Prostate gland (tissue), 2 donors: ENCODE measurements at regions not wholly inside any gene's neighbourhood (a gene's known extent, or its start where the extent isn't known, plus 50 kb on each side); places are given as distances from the start of the nearest gene placed in this dataset.

Source experiments
- DNase-seq: peaks from one replicate; pipeline ENCODE4 v3.0.0-alpha.2; 2019; ENCODE audit warnings: low spot score
- H3K27ac ChIP-seq, 2 donors: fragments of 200-600 bp; sonication (generic); 2 replicates each; pipeline ENCODE4 v1.5.1; 2017 to 2019
- H3K27me3 ChIP-seq: fragments of 200-600 bp; sonication (generic); replicated peaks from 2 replicates; pipeline ENCODE4 v1.5.1; 2019; ENCODE audit not compliant: insufficient read depth
- H3K36me3 ChIP-seq, 2 donors: fragments of 200-600 bp; sonication (generic); 1 replicate in 1 of 2; 2 replicates in 1 of 2; pipeline versions ENCODE4 v1.5.1 to v1.8.1; 2017 to 2019
- H3K4me1 ChIP-seq: fragments of 200-600 bp; sonication (generic); replicated peaks from 2 replicates; pipeline ENCODE4 v1.5.1; 2019
- H3K4me3 ChIP-seq, 2 donors: fragments of 200-600 bp; sonication (generic); 2 replicates each; pipeline ENCODE4 v1.5.1; 2017 to 2019
- H3K9me3 ChIP-seq: fragments of 200-600 bp; sonication (generic); 2 replicates; pipeline ENCODE4 v1.5.1; 2017
- CTCF ChIP-seq, 4 experiments: fragments of 200-600 bp in 2 of 4; fragments of 450-650 bp in 2 of 4; sonication (generic) in 2 of 4; IDR thresholded peaks; 1 replicate in 3 of 4; 2 replicates in 1 of 4; pipeline ENCODE4 v1.5.1; 2016 to 2019; ENCODE audit warnings: antibody characterized with exemption in 4 of 4, mild to moderate bottlenecking in 2 of 4, moderate library complexity in 2 of 4
- POLR2A ChIP-seq: fragments of 450-650 bp; IDR thresholded peaks from one replicate; pipeline ENCODE4 v1.6.1; 2016; ENCODE audit warnings: antibody characterized with exemption, mild to moderate bottlenecking
- POLR2AphosphoS5 ChIP-seq: sonication (generic); formaldehyde crosslinking; IDR thresholded peaks from one replicate; pipeline ENCODE4 v1.6.1; 2017; ENCODE audit warnings: antibody characterized with exemption
- WGBS: methylation state at CpG from one replicate; pipeline ENCODE4 v1.1.5; 2018; 5-methylcytosine and 5-hydroxymethylcytosine counted together
- intact Hi-C: fragments of 100-400 bp; cut with DNase I; formaldehyde crosslinking; loops from one replicate; pipeline ENCODE4 v1.14.2; 2022

GRCh38 chr20:60928341-60928740 lies 323.7 kb upstream of the CDH4 start:
- 87% methylated on average over 1 of the region's 1 CpG for WGBS

GRCh38 chr20:60930023-60930790 lies 321.9 kb upstream of the CDH4 start:
- intact Hi-C loops: no loop called here
- no peak for DNase-seq
- H3K27ac ChIP-seq: no peak overlapping the region
- H3K4me1 ChIP-seq: no peaks in the 10 kb centered on the region
- H3K36me3 ChIP-seq: no peaks in the 10 kb centered on the region
- no peak overlapping the region for H3K4me3 ChIP-seq
- no peaks in the 10 kb centered on the region for H3K9me3 ChIP-seq
- peaks cover 7% of the 10 kb centered on the region for H3K27me3 ChIP-seq
- WGBS: 72% methylated on average over 15 of the region's 15 CpGs
- TF ChIP-seq POLR2AphosphoS5 (no peak), CTCF (IDR thresholded peaks at IDR 0.05) (no peak), POLR2A (no peak)

More at GRCh38 chr20:60928341-60928740, 323.7 kb upstream of the CDH4 start:
- Histone ChIP-seq H3K9me3 (no peaks in the 10 kb centered on the region), H3K4me3 (no peak overlapping the region), H3K4me1 (no peaks in the 10 kb centered on the region), H3K27me3 (peaks cover 7% of the 10 kb centered on the region), H3K36me3 (no peaks in the 10 kb centered on the region), H3K27ac (no peak overlapping the region)
- TF ChIP-seq POLR2A (no peak), CTCF (IDR thresholded peaks at IDR 0.05) (no peak), POLR2AphosphoS5 (no peak)
- intact Hi-C loops: no loop called here
- no peak for DNase-seq

- intact Hi-C loops: no loop called here
- no peak for DNase-seq
- H3K9me3 ChIP-seq: no peaks in the 10 kb centered on the region
- no peaks in the 10 kb centered on the region for H3K36me3 ChIP-seq
- no peak overlapping the region for H3K4me3 ChIP-seq
- TF ChIP-seq POLR2AphosphoS5: no peak
- no peak for TF ChIP-seq POLR2A
- no peak for TF ChIP-seq CTCF (IDR thresholded peaks at IDR 0.05)
- 23% methylated on average over 4 of the region's 4 CpGs for WGBS
- no peak overlapping the region for H3K27ac ChIP-seq
- H3K27me3 ChIP-seq: peaks cover 7% of the 10 kb centered on the region
- H3K4me1 ChIP-seq: no peaks in the 10 kb centered on the region
Observed at GRCh38 chr20:60931696-60932095, 320.4 kb upstream of the CDH4 start.

GRCh38 chr20:60934724-60935123 lies 317.3 kb upstream of the CDH4 start:
- 47% methylated on average over 3 of the region's 3 CpGs for WGBS
- Histone ChIP-seq H3K4me3 (no peak overlapping the region), H3K36me3 (no peaks in the 10 kb centered on the region), H3K4me1 (no peaks in the 10 kb centered on the region), H3K27ac (no peak overlapping the region), H3K27me3 (peaks cover 7% of the 10 kb centered on the region), H3K9me3 (no peaks in the 10 kb centered on the region)
- no peak for TF ChIP-seq CTCF (IDR thresholded peaks at IDR 0.05)
- no peak for TF ChIP-seq POLR2A
- no peak for TF ChIP-seq POLR2AphosphoS5
- DNase-seq: no peak
- intact Hi-C loops: no loop called here

GRCh38 chr20:60935971-60936370 lies 316.1 kb upstream of the CDH4 start:
- Histone ChIP-seq H3K4me3 (no peak overlapping the region), H3K4me1 (no peaks in the 10 kb centered on the region), H3K27ac (no peak overlapping the region), H3K36me3 (no peaks in the 10 kb centered on the region), H3K27me3 (peaks cover 4% of the 10 kb centered on the region), H3K9me3 (no peaks in the 10 kb centered on the region)
- no peak for DNase-seq
- 75% methylated on average over 8 of the region's 8 CpGs for WGBS
- intact Hi-C loops: no loop called here
- TF ChIP-seq POLR2AphosphoS5 (no peak), CTCF (IDR thresholded peaks at IDR 0.05) (no peak), POLR2A (no peak)
